GM12878 (cell line): ENCODE measurements at regions not wholly inside any gene's neighbourhood (a gene's known extent, or its start where the extent isn't known, plus 50 kb on each side); places are given as distances from the start of the nearest gene placed in this dataset.

Experiments used
- ATAC-seq: fragments of 200-7000 bp; cut with Tn5 transposase; 3 replicates; pipeline ENCODE4 v1.9.1; 2020; ENCODE audit warnings: mild to moderate bottlenecking, moderate library complexity
- BruUV-seq: library from RNA; stranded (reverse); fragments of 400-500 nt; replicated peaks from 2 replicates; lab custom pipeline; 2021; lab: Mats Ljungman, UMichigan
- CTCF ChIA-PET: fragments of 300-600 bp; sonication (Branson Sonifier 250); formaldehyde crosslinking; extraction: SDS; loops from one replicate; lab custom pipeline; 2021; ENCODE audit warnings: inconsistent platforms; lab: Yijun Ruan, JAX
- POLR2A ChIA-PET: fragments of 350-600 bp; formaldehyde crosslinking; extraction: SDS; loops from one replicate; lab custom pipeline; 2021; ENCODE audit warnings: inconsistent platforms; lab: Charles Lee
- RAD21 ChIA-PET: fragments of 300-600 bp; sonication (Branson Sonifier 250); formaldehyde crosslinking; loops from one replicate; lab custom pipeline; 2023; ENCODE audit warnings: antibody characterized with exemption; ENCODE audit not compliant: unreplicated experiment; lab: Charles Lee
- SMC1A ChIA-PET: fragments of 300-600 bp; sonication (Branson Sonifier 250); formaldehyde crosslinking; loops from one replicate; lab custom pipeline; 2023; ENCODE audit not compliant: unreplicated experiment, uncharacterized antibody; lab: Charles Lee
- DNase-seq: peaks from one replicate; pipeline ENCODE4 v3.0.0-alpha.2; 2011; ENCODE audit warnings: low read depth, low spot score
- FAIRE-seq: peaks from 3 replicates; lab custom pipeline; 2011; peaks lifted over from hg19 to GRCh38; lab: Jason Lieb, UNC
- H2AFZ ChIP-seq: 2 replicates; pipeline ENCODE4 v1.6.0; 2011; ENCODE audit warnings: low read depth, low read length, control low read depth; ENCODE audit not compliant: control insufficient read depth
- H3K27ac ChIP-seq: 2 replicates; pipeline ENCODE4 v1.5.1; 2011; ENCODE audit warnings: control low read depth; ENCODE audit not compliant: control insufficient read depth, insufficient read depth
- H3K27me3 ChIP-seq, 2 experiments: replicated peaks in 1 of 2; 2 replicates each; pipeline versions ENCODE4 v1.6.0 to v1.6.1; 2011; ENCODE audit warnings: low read length in 1 of 2; ENCODE audit not compliant: control insufficient read depth in 2 of 2, insufficient read depth in 2 of 2
- H3K36me3 ChIP-seq, 2 experiments: 2 replicates each; pipeline ENCODE4 v1.5.1; 2011; ENCODE audit warnings: low read length in 1 of 2; ENCODE audit not compliant: control insufficient read depth in 2 of 2, insufficient read depth in 2 of 2
- H3K4me1 ChIP-seq: 2 replicates; pipeline ENCODE4 v1.6.1; 2011; ENCODE audit warnings: mild to moderate bottlenecking, low read length, moderate library complexity, mixed read lengths; ENCODE audit not compliant: control insufficient read depth, insufficient read depth
- H3K4me2 ChIP-seq: 2 replicates; pipeline ENCODE4 v1.6.0; 2011; ENCODE audit warnings: control low read depth; ENCODE audit not compliant: control insufficient read depth, insufficient read depth
- H3K4me3 ChIP-seq: fragments of 200-600 bp; sonication (generic); 2 replicates; pipeline ENCODE4 v1.5.1; 2016
- H3K79me2 ChIP-seq: 2 replicates; pipeline ENCODE4 v1.6.0; 2011; ENCODE audit warnings: low read length; ENCODE audit not compliant: control insufficient read depth, insufficient read depth
- H3K9ac ChIP-seq: 2 replicates; pipeline ENCODE4 v1.8.0; 2011; ENCODE audit warnings: low read length, control low read depth, mixed read lengths; ENCODE audit not compliant: control insufficient read depth, insufficient read depth
- H3K9me3 ChIP-seq: replicated peaks from 3 replicates; pipeline ENCODE4 v1.5.1; 2011; ENCODE audit warnings: mild to moderate bottlenecking, low read length; ENCODE audit not compliant: control insufficient read depth, insufficient read depth
- H4K20me1 ChIP-seq: 2 replicates; pipeline ENCODE4 v1.6.0; 2011; ENCODE audit not compliant: control insufficient read depth, insufficient read depth
- CBFB ChIP-seq: IDR thresholded peaks from 2 replicates; pipeline ENCODE4 v1.6.1; 2016; ENCODE audit warnings: antibody characterized with exemption, low read depth
- KAT2A ChIP-seq: conservative IDR thresholded peaks from 2 replicates; pipeline ENCODE4 v1.6.1; 2011; ENCODE audit warnings: low read depth, low read length; ENCODE audit not compliant: control insufficient read depth
- KDM1A ChIP-seq: fragments of 200-600 bp; sonication (generic); IDR thresholded peaks from 2 replicates; pipeline ENCODE4 v1.6.1; 2016; ENCODE audit warnings: borderline replicate concordance
- NFYA ChIP-seq: IDR thresholded peaks from 2 replicates; pipeline ENCODE4 v1.6.1; 2011; ENCODE audit warnings: low read depth, mild to moderate bottlenecking, low read length, improper control_type of control experiment, borderline replicate concordance
- PAX8 ChIP-seq: fragments of 450-650 bp; IDR thresholded peaks from 2 replicates; pipeline ENCODE4 v1.6.1; 2017; ENCODE audit warnings: mild to moderate bottlenecking, moderate library complexity
- RB1 ChIP-seq: fragments of 450-650 bp; formaldehyde crosslinking; IDR thresholded peaks from 2 replicates; pipeline ENCODE4 v1.6.1; 2017; ENCODE audit warnings: mild to moderate bottlenecking, borderline replicate concordance
- STAT3 ChIP-seq: IDR thresholded peaks from 2 replicates; pipeline ENCODE4 v1.6.1; 2011; ENCODE audit warnings: low read depth, low read length, improper control_type of control experiment
- ZZZ3 ChIP-seq: IDR thresholded peaks from 2 replicates; pipeline ENCODE4 v1.6.1; 2011; ENCODE audit warnings: low read depth; ENCODE audit not compliant: control insufficient read depth, insufficient read length
- WGBS: methylation state at CpG from one replicate; pipeline ENCODE4 v1.1.6; 2016; ENCODE audit warnings: low lambda C conversion rate; ENCODE audit not compliant: insufficient replicate concordance, insufficient coverage; ENCODE audit errors: missing lambda C conversion rate; 5-methylcytosine and 5-hydroxymethylcytosine counted together
- in situ Hi-C: fragments of 300-500 bp; cut with MboI; formaldehyde crosslinking; loops from 9 replicates; pipeline ENCODE4 v1.14.3; 2018; ENCODE audit warnings: mixed read lengths
- intact Hi-C: fragments of 100-400 bp; cut with micrococcal nuclease; formaldehyde crosslinking; loops from one replicate; pipeline ENCODE4 v1.14.2; 2022; ENCODE audit not compliant: unreplicated experiment

DNA sequence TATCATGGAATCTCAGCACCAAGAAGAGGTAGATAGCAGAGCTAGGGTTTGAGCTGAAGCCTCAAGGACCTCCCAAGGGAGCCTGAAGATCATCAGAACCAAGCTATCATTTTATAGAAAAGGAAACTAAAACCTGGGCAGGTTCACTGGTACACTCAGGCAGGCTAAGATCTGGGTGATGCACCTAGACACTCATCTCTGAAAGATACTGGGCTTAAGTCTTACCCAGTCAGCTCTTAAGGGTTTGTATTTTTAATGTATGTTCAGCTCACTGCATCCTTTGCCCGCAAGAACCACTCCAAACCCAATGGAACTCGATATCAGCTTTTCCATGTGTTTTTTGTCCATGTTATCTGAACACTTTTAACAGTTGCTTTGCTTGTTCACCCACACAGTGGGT lies 78.0 kb upstream of the SLC22A16 start (continued):
- TF ChIP-seq KDM1A (no peak), STAT3 (no peak)
- TF ChIP-seq, all 136 proteins: peak for 0

DNA sequence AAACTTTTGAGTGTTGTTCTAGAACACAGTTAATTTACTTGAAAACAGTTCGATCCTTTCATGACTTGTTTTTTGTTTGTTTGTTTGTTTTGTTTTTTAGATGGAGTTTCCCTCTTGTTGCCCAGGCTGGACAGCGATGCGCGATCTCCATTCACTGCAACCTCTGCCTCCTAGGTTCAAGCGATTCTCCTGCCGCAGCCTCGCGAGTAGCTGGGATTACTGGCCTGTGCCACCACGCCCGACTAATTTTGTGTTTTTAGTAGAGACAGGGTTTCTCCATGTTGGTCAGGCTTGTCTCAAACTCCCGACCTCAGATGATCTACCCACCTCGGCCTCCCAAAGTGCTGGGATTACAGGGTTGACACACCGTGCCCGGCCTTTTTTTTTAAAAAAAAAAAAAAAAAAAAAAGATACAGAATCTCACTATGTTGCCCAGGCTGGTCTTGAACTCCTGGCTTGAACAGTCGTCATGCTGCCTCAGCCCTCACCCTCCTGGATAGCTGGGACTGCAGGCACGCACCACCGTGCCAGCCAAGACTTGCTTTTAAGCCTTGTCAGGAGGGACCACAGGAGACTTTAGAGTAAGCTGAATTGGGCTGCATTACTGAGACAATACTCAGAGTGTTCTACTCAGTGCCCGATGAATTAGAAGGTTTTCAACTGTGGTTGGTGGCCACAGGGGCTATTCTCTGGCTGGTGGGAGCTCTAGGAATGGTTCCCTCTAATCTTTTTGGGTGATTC lies 76.7 kb upstream of the SLC22A16 start:
- no peaks in the 10 kb centered on the region for H3K4me1 ChIP-seq
- no TSS peak for BruUV-seq
- FAIRE-seq, result no peak
- TF ChIP-seq RB1, result no peak
- TF ChIP-seq PAX8, result no peak
- no peak for TF ChIP-seq KAT2A
- no peak for TF ChIP-seq CBFB
- no peak for TF ChIP-seq NFYA
- no peak for TF ChIP-seq ZZZ3
- in situ Hi-C loops (no loop called here), intact Hi-C loops (no loop called here)
- ATAC-seq, result no peak
- CTCF ChIA-PET, result interaction anchor here (0.6 kb wide), 1 partner anchor 127 kb away, joined by 3 read pairs; no protein-coding TSS in a partner anchor
- 72% methylated on average over 17 of the region's 18 CpGs for WGBS
- no peak overlapping the region for H3K9ac ChIP-seq
- no peak for DNase-seq
- no peak overlapping the region for H3K27ac ChIP-seq
- H3K9me3 ChIP-seq, result no peaks in the 10 kb centered on the region; the same call in 1 of the 3 replicates
- POLR2A ChIA-PET, result no interaction called here
- SMC1A ChIA-PET, result interaction anchor here (1.7 kb wide), 1 partner anchor 90 kb away, joined by 3 read pairs; no protein-coding TSS in a partner anchor
- RAD21 ChIA-PET, result no interaction called here
- H3K36me3 ChIP-seq, result no peaks in the 10 kb centered on the region
- H4K20me1 ChIP-seq, result no peaks in the 10 kb centered on the region
- no peaks in the 10 kb centered on the region for H3K27me3 ChIP-seq
- no peak overlapping the region for H3K4me2 ChIP-seq
- H3K79me2 ChIP-seq, result no peaks in the 10 kb centered on the region
- no peak overlapping the region for H3K4me3 ChIP-seq
- H2AFZ ChIP-seq, result no peak overlapping the region
